MM.1S (cell line): ENCODE measurements at regions not wholly inside any gene's neighbourhood (a gene's known extent, or its start where the extent isn't known, plus 50 kb on each side); places are given as distances from the start of the nearest gene placed in this dataset.

Experiments
- CTCF ChIP-seq: fragments of 300-600 bp; sonication (generic); IDR thresholded peaks from 2 replicates; pipeline ENCODE4 v1.5.1; 2016; ENCODE audit warnings: antibody characterized with exemption, low read length, mixed read lengths
- EZH2phosphoT487 ChIP-seq: fragments of 300-600 bp; sonication (generic); IDR thresholded peaks from 2 replicates; pipeline ENCODE4 v1.6.1; 2018; ENCODE audit warnings: antibody characterized with exemption, low read length

DNA sequence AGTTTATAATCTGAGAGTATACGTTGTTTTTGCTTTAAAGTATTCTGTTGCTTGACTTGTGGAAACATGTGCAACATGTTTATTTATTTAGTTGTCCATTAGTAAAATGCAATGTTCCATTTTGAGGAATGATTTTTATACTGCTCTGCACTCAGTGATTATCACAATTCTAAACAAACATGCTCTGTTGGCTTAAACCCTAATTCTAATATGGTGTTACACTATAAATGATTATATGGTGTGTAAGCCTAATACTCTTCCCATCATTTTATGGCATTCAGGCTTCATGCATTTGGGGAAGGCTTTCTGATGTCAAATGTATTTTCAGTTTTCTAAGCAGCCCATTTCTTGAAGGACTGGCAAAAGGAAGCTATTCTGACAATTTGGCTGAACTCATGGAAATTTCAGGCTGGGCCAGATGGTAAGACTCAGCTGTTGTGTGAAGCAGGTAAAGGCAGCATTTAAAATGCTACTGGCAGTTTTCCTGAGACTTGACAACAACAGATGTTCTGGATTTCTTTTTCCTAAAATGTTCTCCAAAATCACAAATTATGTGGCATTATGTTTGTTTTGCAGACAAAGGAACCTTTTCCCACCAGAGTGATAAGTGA is 336.7 kb upstream of the GNPDA2 start:
- no peak for TF ChIP-seq CTCF
- TF ChIP-seq EZH2phosphoT487, result no peak
